HG03045 (cell line): ENCODE measurements at regions not wholly inside any gene's neighbourhood (a gene's known extent, or its start where the extent isn't known, plus 50 kb on each side); places are given as distances from the start of the nearest gene placed in this dataset.

Experiments used
- ATAC-seq: cut with Tn5 transposase; IDR thresholded peaks from one replicate; pipeline ENCODE4 v1.9.1; 2021; ENCODE audit warnings: mild to moderate bottlenecking, moderate library complexity; ENCODE audit not compliant: unreplicated experiment

DNA sequence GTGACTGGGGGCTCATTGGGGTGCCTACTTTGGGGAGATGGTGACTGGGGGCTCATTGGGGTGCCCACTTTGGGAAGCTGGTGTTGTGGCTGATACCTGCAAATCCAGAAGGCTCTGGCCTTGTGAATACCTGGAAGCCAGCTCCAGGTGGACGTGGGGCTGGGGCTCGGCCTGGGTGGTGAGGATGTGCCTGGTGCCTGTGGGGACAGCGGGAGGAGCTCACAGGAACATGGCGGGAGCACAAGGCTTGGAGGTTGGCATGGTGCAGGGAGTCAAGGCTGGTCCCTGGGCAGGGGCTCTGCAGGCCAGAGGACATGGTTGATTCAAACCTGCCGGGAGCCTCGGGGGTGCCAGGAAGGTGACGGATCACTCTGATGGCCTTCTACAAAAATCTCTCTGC lies 1165.7 kb downstream of the BRD1 start:
- no peak for ATAC-seq

DNA sequence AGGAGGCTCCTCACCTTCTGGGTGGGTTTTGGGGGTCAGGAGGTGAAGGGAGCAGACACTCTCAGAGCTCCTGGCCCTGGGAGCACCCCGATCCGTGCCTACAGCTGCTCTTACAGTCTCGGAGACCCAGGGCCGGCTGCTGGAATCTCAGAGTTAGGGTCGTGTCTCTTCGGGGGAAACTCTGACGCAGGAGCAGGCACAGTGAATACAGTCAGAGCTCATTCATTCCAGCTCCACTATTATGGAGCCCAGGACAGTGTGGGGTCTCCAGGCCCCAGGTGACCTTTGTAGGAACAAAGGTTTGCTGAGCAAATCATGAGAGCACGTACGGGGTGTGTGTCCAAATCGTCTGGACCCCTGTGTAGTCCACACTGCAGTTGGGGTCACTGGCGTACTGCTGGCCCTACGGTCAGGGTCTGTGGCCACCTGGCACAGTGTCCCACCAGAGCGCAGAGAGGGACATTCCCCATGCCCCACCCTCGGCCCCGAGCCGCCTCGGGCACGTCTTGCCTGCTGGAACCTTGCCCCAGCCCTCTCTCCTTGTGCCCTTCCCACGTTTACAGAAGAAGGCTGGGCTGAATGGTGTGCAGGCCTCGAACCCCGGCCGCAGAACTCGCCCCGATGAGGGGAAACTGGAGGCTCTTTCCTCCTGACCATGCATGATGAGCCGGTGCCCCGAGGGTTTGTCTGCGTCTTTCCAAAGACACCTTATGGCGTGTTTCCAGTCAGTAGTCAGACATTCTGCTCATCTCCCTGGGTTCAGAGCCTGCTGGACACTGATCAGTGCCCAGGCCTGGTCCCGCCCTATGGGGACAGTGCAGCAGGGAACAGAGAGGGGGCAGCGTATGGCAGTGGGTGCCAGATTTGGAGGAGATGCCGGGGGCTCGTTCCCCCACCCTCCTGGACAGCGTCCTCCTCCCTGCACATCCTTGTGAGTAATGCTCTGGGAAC lies 1166.6 kb downstream of the BRD1 start:
- ATAC-seq = no peak

DNA sequence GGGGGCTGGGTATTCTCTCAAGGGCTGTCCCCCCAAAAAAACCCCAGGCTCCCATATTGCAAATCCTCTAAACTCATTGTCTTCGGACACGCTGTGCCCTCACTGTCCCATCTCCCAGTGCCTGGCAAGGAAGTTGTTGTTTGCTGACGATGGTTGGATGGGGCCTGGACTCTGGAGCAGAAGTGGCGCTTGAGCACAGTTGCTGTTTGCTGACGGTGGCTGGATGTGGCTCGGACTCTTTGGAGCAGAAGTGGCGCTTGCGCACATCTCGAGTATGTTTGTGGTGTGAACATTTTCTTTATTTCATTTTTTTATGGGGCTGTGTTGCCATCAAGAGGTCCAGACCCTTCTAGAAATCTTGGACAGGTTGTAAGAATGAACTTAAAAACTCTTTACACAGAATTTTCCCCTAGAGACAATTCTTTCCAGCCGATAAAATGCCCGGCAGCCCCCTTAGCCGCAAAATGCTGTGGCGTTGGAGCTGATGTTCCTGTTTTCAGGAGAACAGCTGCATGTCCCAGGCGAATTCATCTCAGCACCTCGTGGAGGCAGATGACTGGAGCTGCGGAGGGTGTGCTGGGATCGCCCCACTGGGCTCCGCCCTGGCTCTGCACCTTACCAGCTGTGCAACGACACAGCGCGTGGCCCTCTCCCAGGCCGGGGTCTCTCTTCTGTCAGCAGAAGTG lies 1167.4 kb downstream of the BRD1 start:
- ATAC-seq = no peak

DNA sequence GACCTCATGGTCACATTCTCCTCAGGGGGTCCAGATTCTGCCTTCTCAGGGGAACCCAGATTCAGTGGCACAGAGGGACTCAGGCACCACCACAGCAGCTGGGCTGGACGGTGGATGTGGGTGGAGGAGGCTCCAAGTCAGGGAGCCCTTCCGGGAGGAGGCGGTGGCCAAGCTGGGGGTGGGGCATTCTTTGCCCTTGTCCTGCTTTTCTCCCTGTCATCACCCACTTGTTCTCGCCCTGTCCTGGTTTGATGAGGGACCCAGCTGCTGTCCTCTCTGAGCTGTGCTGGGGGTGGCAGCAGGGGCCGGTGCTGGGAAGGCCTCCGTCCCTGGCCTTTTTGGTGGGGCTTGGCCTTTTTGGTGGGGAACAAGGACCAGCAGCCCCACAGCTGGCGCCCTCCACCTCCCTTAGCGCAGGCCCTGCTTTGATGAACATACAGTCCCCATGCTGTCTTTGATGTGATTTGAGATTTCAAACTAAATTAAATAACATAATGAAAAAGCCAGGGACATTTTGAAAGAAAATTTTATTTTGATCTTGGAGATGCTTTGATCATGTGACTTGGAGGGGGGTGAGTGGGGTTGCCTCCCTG lies 1168.2 kb downstream of the BRD1 start:
- no peak for ATAC-seq

DNA sequence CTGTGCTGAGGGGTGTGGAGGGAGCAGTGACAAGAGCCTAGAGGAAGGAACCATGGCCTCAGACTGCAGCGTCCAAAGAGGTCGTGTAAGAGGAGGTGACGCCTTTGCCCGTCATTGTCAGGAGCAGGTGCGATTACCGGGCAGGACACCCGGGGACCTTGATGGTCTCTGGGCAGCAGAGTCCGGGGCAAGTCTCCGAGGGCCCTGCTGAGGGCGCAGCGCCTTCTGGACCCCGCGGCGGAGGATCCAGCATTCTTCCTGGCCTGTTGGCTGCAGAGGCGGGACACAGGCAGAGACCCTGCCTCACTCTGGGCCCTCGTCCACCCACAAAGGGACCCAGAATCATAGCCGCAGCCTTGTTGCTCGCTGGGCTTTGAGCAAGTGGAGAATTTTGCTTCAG lies 1168.8 kb downstream of the BRD1 start:
- ATAC-seq = no peak

DNA sequence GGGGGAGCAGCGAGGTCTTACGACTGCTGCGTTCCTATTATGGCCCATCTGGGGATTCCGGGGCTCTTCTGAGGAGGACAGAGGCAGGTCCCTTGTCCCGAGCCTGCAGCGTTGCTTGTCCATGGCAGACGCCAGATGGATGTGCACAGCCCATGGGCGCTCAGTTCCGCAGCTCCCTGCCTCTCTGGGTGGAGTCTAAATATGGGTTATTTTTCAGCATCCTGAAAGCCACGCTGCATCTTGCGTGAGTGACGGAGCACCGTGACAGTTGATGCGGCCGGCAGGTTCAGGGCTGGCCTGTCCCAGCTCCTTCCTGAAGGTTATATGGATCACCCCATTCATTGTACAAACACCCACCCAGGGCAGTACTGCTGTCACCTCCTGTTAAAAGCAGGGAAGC lies 1169.4 kb downstream of the BRD1 start:
- ATAC-seq = no peak

DNA sequence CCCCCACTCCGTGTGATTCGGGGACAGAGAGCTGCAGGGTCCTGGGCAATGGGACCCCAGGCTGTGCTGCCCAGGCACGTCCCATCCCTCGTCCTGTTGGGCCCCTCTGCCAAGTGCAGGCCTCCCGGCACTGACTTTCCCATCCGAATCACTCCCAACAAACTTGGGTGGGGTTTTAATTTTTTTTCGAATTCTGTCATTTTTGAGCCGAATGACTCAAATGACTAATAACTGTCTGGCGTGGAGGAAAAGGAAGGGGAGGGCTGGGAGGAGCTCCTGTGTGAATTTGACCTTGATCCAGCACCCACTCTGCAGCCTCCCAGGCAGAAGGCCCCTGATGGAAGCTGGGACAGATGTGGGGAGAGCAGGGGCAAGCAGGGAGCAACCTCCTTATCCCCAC lies 1173.2 kb downstream of the BRD1 start:
- ATAC-seq = no peak

DNA sequence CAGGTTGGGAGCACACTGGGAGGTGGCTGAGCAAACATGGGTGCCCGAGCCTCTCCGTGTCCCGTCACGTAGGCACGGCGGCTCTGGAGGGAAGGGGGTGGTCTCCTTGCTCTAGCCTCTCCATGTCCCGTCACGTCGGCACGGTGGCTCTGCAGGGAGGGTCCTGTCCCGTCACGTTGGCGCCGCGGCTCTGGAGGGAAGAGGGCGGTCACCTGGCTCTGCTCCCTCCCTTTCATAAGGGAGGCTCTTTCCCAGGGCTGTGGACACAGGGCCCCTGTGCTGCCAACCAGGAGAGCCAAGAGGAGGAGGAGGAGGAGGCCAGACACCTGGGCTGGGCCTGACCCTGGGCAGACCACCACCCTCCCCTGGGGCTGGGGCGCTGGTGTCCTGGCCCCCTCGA lies 1173.7 kb downstream of the BRD1 start:
- ATAC-seq = no peak

DNA sequence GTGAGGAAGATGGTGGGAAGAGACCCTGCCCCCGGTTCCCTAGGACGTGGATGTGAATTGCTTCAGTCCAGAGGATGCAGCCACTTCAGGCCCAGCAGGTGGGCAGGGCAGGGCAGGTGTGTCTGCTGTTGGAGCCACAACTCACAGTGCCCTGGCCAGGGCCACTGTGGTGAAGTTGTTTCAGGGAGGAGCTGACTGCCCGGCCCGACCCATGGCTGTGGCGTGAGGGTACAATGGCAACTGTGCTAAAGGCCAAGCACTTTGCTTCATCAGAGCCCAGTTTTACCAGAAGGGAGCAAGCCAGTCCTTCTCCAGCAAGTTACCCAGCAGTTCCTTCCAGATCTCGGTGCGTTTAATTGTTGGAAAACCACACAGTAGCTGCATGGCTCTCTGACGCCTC lies 1174.4 kb downstream of the BRD1 start:
- no peak for ATAC-seq

DNA sequence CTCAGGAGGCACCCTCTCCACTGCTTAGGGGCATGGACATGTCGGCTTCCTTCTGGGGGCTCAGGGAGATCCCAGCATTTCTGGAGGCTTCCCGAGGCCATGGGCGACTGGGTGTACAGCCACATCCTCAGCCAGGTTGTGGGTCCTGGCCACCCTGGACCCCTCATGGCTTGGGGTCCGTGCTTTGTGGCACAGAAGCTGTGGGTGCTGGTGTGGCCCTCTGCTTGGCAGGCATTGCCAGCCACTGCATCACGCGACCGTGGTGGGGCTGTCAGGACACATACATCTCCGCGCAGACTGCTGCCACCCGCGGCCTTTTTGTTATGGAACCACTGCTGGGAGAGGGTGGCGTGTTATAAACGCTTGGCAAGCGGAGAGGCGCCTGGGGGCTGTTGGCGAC lies 1174.9 kb downstream of the BRD1 start:
- ATAC-seq = no peak

DNA sequence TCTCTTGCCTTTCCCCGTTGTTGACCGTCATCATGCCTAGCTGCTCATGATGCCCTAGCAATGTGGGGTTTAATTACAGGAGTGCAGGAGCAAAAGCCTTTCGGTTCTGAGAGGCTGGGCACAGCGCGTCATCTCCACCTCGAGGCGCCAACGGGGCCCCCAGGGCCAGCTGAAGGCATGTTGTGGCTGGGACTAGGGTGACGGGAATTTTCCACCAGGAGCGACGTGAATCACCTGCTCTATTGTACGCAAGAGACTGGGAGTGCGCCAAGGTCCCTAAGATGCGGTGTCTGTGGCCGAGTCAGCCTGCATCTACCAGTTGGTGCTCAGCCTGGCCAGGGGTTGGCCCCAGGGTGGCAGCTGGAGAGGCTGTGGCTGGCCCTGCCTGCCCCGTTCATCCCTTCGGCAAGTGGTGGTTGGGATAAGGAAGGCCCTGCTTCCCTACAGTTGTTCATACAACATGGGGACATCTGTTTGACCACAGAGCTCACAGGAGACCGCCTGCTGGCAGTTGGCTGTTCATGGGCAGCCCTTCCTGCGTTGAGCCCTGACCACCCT lies 1175.6 kb downstream of the BRD1 start:
- ATAC-seq = no peak

DNA sequence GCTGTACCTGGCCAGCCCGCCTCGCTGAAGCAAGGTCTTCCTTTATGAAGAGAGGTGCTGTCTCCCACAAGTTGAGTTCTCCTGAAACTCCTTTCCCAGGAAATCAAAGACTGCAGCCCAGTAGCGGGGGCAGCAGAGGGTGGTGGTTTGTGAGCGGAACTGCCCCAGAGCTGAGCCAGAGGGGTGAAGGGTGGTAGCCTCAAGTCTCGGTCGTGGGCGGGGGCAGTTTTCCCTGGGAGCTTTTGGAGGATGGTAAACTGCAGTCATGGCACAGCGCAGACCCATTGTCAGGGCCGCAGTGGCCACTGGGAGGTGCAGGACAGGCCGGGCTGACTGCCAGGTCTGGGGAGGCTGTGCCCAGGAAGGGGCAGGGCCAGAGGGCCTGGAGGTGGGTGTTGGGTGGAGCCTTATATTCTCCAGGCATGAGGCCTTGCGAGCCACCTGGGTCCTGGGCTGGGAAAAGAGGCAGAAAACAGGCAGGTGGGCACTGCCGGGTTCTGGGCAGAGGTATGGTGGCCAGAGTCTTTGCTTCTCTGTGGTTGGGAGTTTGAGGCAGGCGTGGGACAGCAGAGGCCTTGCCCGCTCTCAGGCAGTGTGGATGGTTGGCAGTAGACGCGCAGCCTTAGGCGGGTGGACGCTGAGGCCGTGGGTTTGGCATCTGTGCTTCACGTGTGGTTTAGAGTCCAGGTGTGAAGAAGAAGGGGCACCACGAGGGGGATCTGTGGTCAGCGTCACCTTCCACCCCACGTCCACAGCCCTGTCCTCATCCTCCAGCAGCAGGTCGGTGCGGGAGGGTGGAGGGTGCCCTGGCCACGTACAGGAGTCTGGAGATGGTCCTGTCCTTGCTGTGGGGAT lies 1176.4 kb downstream of the BRD1 start:
- no peak for ATAC-seq

DNA sequence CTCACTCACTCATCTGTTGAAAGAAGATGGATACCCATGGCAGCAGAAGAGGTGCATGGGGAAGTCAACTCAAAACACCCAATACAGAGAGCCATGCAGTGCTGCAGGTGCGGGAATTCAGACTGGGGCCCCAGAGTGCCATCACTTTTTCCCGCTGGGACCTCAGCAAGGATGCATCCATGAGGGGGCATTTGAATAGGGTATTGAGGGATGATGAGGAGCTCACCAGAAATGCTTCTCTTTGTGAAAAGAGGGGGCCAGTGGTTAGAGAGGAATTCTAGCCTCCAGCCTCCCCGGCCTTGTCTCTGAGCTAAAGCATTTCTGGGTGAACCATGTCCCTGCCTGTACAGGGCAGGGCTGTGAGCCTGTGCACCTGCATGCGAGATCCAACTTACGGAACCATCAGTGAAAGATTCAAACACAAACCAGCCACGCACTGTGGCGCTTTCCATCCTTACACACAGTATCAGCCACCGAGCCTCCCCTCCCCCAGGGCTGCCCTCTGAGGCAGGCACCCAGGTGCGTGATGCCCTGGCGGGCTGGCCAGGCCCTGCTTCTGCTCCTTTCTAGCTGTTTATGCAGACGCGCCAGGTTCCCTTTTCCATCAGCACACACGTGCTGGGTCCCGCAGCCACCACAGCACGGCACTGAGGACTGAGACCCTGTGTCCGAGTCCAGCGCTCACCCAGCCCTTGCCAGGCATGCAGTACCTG lies 1177.2 kb downstream of the BRD1 start:
- no peak for ATAC-seq

DNA sequence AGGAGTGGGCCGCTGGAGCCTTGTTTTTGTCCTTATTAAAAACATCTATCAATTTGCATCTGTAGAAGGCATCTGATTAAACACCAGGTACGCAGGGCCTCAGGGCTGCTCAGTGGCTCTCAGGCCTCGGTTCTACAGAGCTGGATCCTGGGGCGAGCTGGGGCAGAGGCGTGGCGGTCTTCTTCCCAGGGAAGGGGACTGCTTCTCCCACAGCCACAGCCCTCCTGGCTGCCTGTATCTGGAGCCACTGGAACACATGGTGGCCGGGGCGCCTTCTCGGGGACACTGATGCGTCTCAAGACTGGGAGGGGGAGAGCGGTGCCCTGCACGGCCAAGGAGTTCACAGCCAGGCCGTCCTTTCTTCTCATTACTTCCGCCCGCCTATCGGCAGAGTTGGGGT lies 1178.2 kb downstream of the BRD1 start:
- ATAC-seq = no peak

DNA sequence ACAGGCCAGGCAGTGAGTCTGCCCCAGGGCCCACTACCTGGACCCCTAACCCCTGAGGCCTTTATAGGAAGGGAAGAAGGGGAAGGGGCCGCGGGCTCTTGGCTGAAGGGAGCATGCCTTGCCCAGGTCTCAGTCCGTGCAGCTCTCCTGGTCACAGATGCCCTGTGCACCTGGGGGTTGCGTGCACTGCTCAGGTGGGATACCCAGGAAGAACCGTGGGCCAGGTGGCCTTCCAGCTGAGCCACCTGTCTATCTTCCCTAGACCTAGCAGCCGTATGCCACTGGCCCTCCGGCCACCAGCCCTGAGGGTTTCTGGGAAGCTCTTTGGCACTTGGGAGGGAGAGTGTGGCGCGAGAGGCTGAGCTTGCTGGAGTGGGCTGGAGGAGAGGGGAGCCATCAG lies 1178.6 kb downstream of the BRD1 start:
- ATAC-seq = no peak

DNA sequence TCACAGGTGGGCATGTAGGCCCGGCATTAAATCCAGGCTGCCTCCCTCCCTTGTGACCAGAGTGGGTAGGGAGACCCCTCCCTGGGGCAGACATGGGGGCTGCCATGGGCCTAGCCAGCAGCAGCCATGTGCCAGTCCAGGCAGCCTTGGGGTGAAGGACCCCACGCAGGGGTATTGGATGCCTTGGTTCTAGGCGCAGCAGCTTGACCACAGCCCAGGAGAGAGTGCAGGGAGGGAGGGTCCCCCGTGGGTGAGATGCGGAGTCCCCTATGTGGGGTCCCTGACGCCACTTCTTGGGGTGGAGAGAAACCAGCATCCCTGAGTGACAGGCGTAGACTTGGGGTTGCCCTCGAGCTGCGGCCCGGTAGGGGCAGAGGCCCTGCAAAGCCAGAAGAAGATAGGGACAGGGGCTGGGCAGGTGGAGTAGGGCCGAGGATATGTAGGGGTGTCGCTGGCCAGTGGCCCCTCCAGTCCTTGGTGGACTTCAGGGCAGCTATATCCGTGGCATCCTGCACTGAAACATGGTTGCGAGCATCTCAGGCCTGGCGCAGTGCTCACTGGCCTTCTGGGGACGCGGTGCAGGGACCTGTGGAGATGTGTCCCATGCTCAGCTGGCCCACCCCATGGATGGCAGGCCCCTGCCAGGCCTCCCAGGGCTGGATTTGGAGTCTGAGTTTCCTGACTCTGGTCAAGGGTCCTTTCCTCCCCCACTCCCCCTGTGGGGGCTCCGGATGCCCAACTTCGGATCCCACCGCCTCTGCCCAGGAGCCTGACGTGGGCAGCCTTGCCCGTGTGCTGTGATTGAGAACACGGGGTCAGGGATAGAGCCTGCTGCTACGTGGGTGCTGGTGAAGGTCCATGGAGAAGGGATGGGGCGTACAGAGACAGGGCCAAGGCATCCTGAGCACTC lies 1179.8 kb downstream of the BRD1 start:
- ATAC-seq = no peak

DNA sequence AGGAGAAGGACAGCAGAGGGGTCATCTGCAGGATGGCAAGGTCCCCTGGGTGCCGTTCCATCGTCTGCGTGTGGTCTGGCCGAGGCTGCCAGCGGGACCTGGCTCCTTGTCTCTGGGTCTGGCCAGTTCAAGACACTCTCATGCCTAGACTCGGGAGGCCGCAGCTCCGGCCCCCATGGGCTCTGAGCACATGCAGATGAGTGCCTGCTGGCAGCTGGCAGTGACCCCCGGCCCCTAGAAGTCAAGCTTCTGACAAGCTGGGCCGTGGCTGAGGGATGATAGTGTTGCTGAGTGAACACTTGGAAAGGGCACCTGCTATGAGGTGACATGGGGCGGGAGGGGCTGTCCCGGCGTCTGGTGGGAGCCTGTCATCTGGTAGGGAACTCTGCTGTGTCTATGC lies 1180.6 kb downstream of the BRD1 start:
- no peak for ATAC-seq

DNA sequence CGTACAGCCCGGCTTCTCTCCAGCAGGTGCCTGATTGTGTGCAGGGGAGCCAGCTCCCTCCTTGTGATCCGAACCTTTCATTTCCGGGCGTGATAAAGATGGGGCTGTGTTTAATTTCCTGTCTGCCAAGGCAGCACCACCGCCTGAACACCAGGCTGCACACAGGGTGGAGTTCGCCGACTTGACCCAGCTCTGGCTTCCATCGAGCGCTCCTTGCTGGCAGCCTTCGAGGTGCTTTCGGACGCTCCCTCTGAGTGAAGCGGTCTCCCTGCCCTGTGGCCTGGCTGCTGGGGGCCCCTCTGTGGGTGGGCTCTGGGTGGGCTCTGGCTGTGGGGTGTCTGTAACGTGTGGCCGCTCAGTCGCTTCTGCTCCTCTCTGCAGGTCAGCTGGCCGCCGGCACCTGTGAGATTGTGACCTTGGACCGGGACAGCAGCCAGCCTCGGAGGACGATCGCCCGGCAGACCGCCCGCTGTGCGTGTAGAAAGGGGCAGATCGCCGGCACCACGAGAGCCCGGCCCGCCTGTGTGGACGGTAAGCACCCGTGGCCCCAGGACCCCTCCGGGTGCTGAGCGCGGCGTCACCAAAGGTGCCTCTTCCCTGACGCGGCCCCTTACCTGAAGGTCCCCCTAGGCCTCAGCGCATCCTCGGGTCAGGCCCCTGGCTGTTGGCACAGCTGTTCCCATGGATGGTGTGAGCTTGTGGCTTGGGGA lies 1181.3 kb downstream of the BRD1 start:
- no peak for ATAC-seq
